DND-41 (cell line): ENCODE measurements at regions not wholly inside any gene's neighbourhood (a gene's known extent, or its start where the extent isn't known, plus 50 kb on each side); places are given as distances from the start of the nearest gene placed in this dataset.

Experiments used
- CTCF ChIP-seq: IDR thresholded peaks from 2 replicates; pipeline ENCODE4 v1.5.1; 2012; ENCODE audit warnings: borderline replicate concordance, low read length, moderate library complexity, mild to moderate bottlenecking; ENCODE audit not compliant: poor library complexity, severe bottlenecking; ENCODE audit errors: extremely low read depth
- EZH2 ChIP-seq: IDR thresholded peaks from 3 replicates; pipeline ENCODE4 v1.6.1; 2012; ENCODE audit warnings: borderline replicate concordance, low read depth, mild to moderate bottlenecking, moderate library complexity, low read length, inconsistent platforms; ENCODE audit not compliant: severe bottlenecking

GRCh38 chr20:40470445-40471260, 218.4 kb downstream of the MAFB start:
- no peak for TF ChIP-seq CTCF
- no peak for TF ChIP-seq EZH2
